K562 (cell line): ENCODE measurements at regions not wholly inside any gene's neighbourhood (a gene's known extent, or its start where the extent isn't known, plus 50 kb on each side); places are given as distances from the start of the nearest gene placed in this dataset.
A peak's percentile ranks its signal among the peaks of the same experiment; 100 is the strongest.

Experiments
- ATAC-seq: fragments of 200-7000 bp; cut with Tn5 transposase; 3 replicates; pipeline ENCODE4 v1.9.1; 2020; ENCODE audit warnings: moderate library complexity
- BruUV-seq: library from RNA; stranded (reverse); fragments of 400-500 nt; replicated peaks from 2 replicates; lab custom pipeline; 2021; lab: Mats Ljungman, UMichigan
- CTCF ChIA-PET: fragments of 300-600 bp; formaldehyde crosslinking; extraction: SDS; loops from one replicate; lab custom pipeline; 2021; ENCODE audit warnings: low intra/inter-chr PET ratio; lab: Yijun Ruan, JAX
- POLR2A ChIA-PET: fragments of 300-600, 350-650 bp; sonication (Branson Sonifier 250); formaldehyde crosslinking; extraction: SDS; loops from one replicate; lab custom pipeline; 2021; ENCODE audit warnings: antibody characterized with exemption, inconsistent platforms; lab: Yijun Ruan, JAX
- DNase-seq, 4 experiments: peaks; one replicate each; pipeline versions ENCODE4 v3.0.0 to v3.0.0-alpha.2; 2011 to 2018; ENCODE audit warnings: low spot score in 3 of 4, mixed read lengths in 3 of 4; ENCODE audit errors: extremely low read depth in 1 of 4
- FAIRE-seq: peaks from 2 replicates; lab custom pipeline; 2011; peaks lifted over from hg19 to GRCh38; lab: Jason Lieb, UNC
- H2AFZ ChIP-seq: 2 replicates; pipeline ENCODE4 v1.6.0; 2011; ENCODE audit warnings: low read depth, low read length, control low read depth, inconsistent platforms
- H3K27ac ChIP-seq: fragments of 200-600 bp; 3 replicates; pipeline ENCODE4 v1.8.0; 2011; ENCODE audit warnings: low read depth, mild to moderate bottlenecking, control low read depth, inconsistent platforms, low read length, moderate library complexity, mixed read lengths; ENCODE audit errors: extremely low read depth
- H3K27me3 ChIP-seq, 2 experiments: fragments of 300-600 bp in 1 of 2; 2 replicates in 1 of 2; 3 replicates in 1 of 2; pipeline versions ENCODE4 v1.6.0 to v1.8.0; 2011; ENCODE audit warnings: inconsistent platforms in 2 of 2, low read length in 2 of 2, mild to moderate bottlenecking in 1 of 2, mixed read lengths in 1 of 2, moderate library complexity in 1 of 2; ENCODE audit not compliant: control insufficient read depth in 2 of 2, insufficient read depth in 2 of 2
- H3K36me3 ChIP-seq: fragments of 300-600 bp; 3 replicates; pipeline ENCODE4 v1.8.0; 2011; ENCODE audit warnings: mild to moderate bottlenecking, low read length, inconsistent platforms; ENCODE audit not compliant: control insufficient read depth, insufficient read depth
- H3K4me1 ChIP-seq, 2 experiments: fragments of 200-600 bp in 1 of 2; replicated peaks in 1 of 2; 2 replicates in 1 of 2; 3 replicates in 1 of 2; pipeline versions ENCODE4 v1.5.1 to v1.8.0; 2011; ENCODE audit warnings: inconsistent platforms in 2 of 2, low read length in 2 of 2, mild to moderate bottlenecking in 1 of 2, mixed read lengths in 1 of 2, moderate library complexity in 1 of 2; ENCODE audit not compliant: control insufficient read depth in 2 of 2, insufficient read depth in 2 of 2
- H3K4me2 ChIP-seq: 2 replicates; pipeline ENCODE4 v1.6.1; 2011; ENCODE audit warnings: low read length, control low read depth, inconsistent platforms, mixed read lengths; ENCODE audit not compliant: insufficient read depth
- H3K4me3 ChIP-seq: fragments of 200-600 bp; sonication (generic), shearing (Covaris generic); 2 replicates; pipeline ENCODE4 v1.5.1; 2016; ENCODE audit warnings: control low read depth, inconsistent platforms
- H3K79me2 ChIP-seq: fragments of 200-600 bp; 3 replicates; pipeline ENCODE4 v1.8.0; 2011; ENCODE audit warnings: low read length, inconsistent platforms; ENCODE audit not compliant: control insufficient read depth, insufficient read depth
- H3K9ac ChIP-seq, 2 experiments: 2 replicates each; pipeline versions ENCODE4 v1.6.0 to v1.6.1; 2011; ENCODE audit warnings: low read depth in 2 of 2, low read length in 2 of 2, control low read depth in 1 of 2, inconsistent platforms in 1 of 2, mild to moderate bottlenecking in 1 of 2, mixed read lengths in 1 of 2; ENCODE audit not compliant: insufficient read depth in 1 of 2
- H3K9me1 ChIP-seq: one replicate; pipeline ENCODE4 v1.6.0; 2011; ENCODE audit warnings: inconsistent platforms, mild to moderate bottlenecking, low read length, moderate library complexity; ENCODE audit not compliant: control insufficient read depth, insufficient read depth
- H3K9me3 ChIP-seq: replicated peaks from 2 replicates; pipeline ENCODE4 v1.5.1; 2011; ENCODE audit warnings: low read depth, low read length, inconsistent platforms; ENCODE audit not compliant: control insufficient read depth, insufficient read depth
- H4K20me1 ChIP-seq: replicated peaks from 2 replicates; pipeline ENCODE4 v1.6.1; 2011; ENCODE audit warnings: low read length, inconsistent platforms, mixed read lengths; ENCODE audit not compliant: control insufficient read depth, insufficient read depth
- CXXC5 ChIP-seq: fragments of 250-450 bp; sonication (Bioruptor Pico); IDR thresholded peaks from 2 replicates; pipeline ENCODE4 v1.8.0; 2022; ENCODE audit warnings: inconsistent platforms, mild to moderate bottlenecking, moderate library complexity
- FUS ChIP-seq: fragments of 200-400 bp; formaldehyde crosslinking; optimal IDR thresholded peaks from 2 replicates; pipeline ENCODE3; 2017; ENCODE audit warnings: low read depth, low read length
- HDAC1 ChIP-seq, 2 experiments: fragments of 450-650 bp; IDR thresholded peaks; 2 replicates each; pipeline ENCODE4 v1.6.1; 2016 to 2017; ENCODE audit warnings: inconsistent platforms in 1 of 2, mild to moderate bottlenecking in 1 of 2, moderate library complexity in 1 of 2
- HOXB6 ChIP-seq: fragments of 250-450 bp; sonication (Bioruptor Pico); IDR thresholded peaks from 2 replicates; pipeline ENCODE4 v1.5.1; 2022; ENCODE audit warnings: mild to moderate bottlenecking, borderline replicate concordance
- KLF13 ChIP-seq: fragments of 450-650 bp; IDR thresholded peaks from 2 replicates; pipeline ENCODE4 v1.6.1; 2016; ENCODE audit warnings: missing genetic modification characterization, low read depth, mild to moderate bottlenecking, missing compliant biosample characterization, moderate library complexity, borderline replicate concordance
- MAX ChIP-seq: sonication (generic); formaldehyde crosslinking; IDR thresholded peaks from 2 replicates; pipeline ENCODE4 v1.9.0; 2022; ENCODE audit warnings: mild to moderate bottlenecking, missing genetic modification reagents
- SNRNP70 ChIP-seq: fragments of 200-400 bp; formaldehyde crosslinking; optimal IDR thresholded peaks from 2 replicates; pipeline ENCODE3; 2017; ENCODE audit warnings: low read depth, low read length
- WGBS: fragments of 100-300 bp; shearing (Covaris generic); methylation state at CpG from one replicate; pipeline ENCODE4 v1.1.6; 2016; ENCODE audit warnings: low coverage, mixed read lengths; ENCODE audit not compliant: insufficient coverage; ENCODE audit errors: missing lambda C conversion rate; 5-methylcytosine and 5-hydroxymethylcytosine counted together
- in situ Hi-C: fragments of 300-500 bp; cut with MboI; formaldehyde crosslinking; loops from 4 replicates; pipeline ENCODE4 v1.15.0; 2018; ENCODE audit warnings: inconsistent platforms, mixed read lengths
- intact Hi-C: fragments of 100-400 bp; cut with micrococcal nuclease; formaldehyde crosslinking; loops from 2 replicates; pipeline ENCODE4 v1.14.2; 2022
- TF ChIP-seq, protein P1 (sequence below), 3 experiments: fragments of 200-800 bp in 1 of 3; sonication (Bioruptor generic) in 1 of 3; sonication (generic) in 1 of 3; formaldehyde crosslinking in 1 of 3; IDR thresholded peaks; 2 replicates each; pipeline versions ENCODE4 v1.6.1 to v1.8.0; 2016 to 2022; ENCODE audit warnings: mild to moderate bottlenecking in 2 of 3, missing compliant biosample characterization in 2 of 3, missing genetic modification characterization in 2 of 3, missing genetic modification reagents in 1 of 3
- TF ChIP-seq, protein P2 (sequence below): fragments of 250-450 bp; sonication (Bioruptor Pico); IDR thresholded peaks from 2 replicates; pipeline ENCODE4 v1.4.0; 2020; ENCODE audit warnings: borderline replicate concordance
- TF ChIP-seq, protein P3 (sequence below): IDR thresholded peaks from 2 replicates; pipeline ENCODE4 v1.6.1; 2016; ENCODE audit warnings: missing genetic modification characterization, missing compliant biosample characterization
- TF ChIP-seq, protein P4 (sequence below): sonication (generic); formaldehyde crosslinking; IDR thresholded peaks from 2 replicates; pipeline ENCODE4 v1.8.0; 2022; ENCODE audit warnings: mild to moderate bottlenecking, missing genetic modification reagents

GRCh38 chr12:132429946-132430643, 59.9 kb upstream of the FBRSL1 start:
- FAIRE-seq (no peak), DNase-seq (peak; percentile 49 to 80 (median 64)), ATAC-seq (peak; percentile 83)
- peaks cover 1% of the 10 kb centered on the region for H3K9me3 ChIP-seq
- no peaks in the 10 kb centered on the region for H3K36me3 ChIP-seq
- intact Hi-C loops (no loop called here), in situ Hi-C loops (no loop called here)
- no peaks in the 10 kb centered on the region for H3K79me2 ChIP-seq
- no peak overlapping the region for H3K4me2 ChIP-seq
- H2AFZ ChIP-seq, result no peak overlapping the region
- CTCF ChIA-PET, result no interaction called here
- POLR2A ChIA-PET, result interaction anchor here (1.1 kb wide), 1 partner anchor 16 kb away, joined by 6 read pairs; no protein-coding TSS in a partner anchor
- H3K9me1 ChIP-seq, result no peaks in the 10 kb centered on the region
- H3K4me3 ChIP-seq, result no peak overlapping the region
- H3K4me1 ChIP-seq, result peaks cover 2 to 52% of the 10 kb centered on the region in 2 experiments; a peak in 4 of 5 replicates
- WGBS, result 5% methylated on average over 18 of the region's 25 CpGs
- H3K9ac ChIP-seq, result 0 out of 4 replicates have a peak overlapping the region, but pooled peaks of 1 of the 2 experiments have one; percentile 3
- no peak overlapping the region for H3K27ac ChIP-seq
- H4K20me1 ChIP-seq, result no peaks in the 10 kb centered on the region; the same call in none of the 2 replicates
- no TSS peak for BruUV-seq
- peaks cover 45 to 91% of the 10 kb centered on the region in 2 experiments for H3K27me3 ChIP-seq
- TF ChIP-seq, protein P1, sequence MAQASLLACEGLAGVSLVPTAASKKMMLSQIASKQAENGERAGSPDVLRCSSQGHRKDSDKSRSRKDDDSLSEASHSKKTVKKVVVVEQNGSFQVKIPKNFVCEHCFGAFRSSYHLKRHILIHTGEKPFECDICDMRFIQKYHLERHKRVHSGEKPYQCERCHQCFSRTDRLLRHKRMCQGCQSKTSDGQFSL (CRISPR knock-in tag; IDR thresholded peaks at IDR 0.05), result peak; percentile 69; the same call in 1 of the 2 replicates
- TF ChIP-seq, protein P1 (tag; IDR thresholded peaks at IDR 0.05), result no peak
- TF ChIP-seq HDAC1 (IDR thresholded peaks at IDR 0.05) (no peak), SNRNP70 (no peak), MAX (CRISPR knock-in tag) (peak; percentile 16; the same call in 1 of the 2 replicates), CXXC5 (CRISPR knock-in tag) (0 out of 2 replicates have a peak, but pooled peaks have one; percentile 23), FUS (no peak), KLF13 (tag) (peak; percentile 83; the same call in 1 of the 2 replicates), HOXB6 (CRISPR knock-in tag) (no peak)
- TF ChIP-seq, protein P2, sequence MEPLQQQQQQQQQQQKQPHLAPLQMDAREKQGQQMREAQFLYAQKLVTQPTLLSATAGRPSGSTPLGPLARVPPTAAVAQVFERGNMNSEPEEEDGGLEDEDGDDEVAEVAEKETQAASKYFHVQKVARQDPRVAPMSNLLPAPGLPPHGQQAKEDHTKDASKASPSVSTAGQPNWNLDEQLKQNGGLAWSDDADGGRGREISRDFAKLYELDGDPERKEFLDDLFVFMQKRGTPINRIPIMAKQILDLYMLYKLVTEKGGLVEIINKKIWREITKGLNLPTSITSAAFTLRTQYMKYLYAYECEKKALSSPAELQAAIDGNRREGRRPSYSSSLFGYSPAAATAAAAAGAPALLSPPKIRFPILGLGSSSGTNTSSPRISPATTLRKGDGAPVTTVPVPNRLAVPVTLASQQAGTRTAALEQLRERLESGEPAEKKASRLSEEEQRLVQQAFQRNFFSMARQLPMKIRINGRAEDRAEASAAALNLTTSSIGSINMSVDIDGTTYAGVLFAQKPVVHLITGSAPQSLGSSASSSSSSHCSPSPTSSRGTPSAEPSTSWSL (CRISPR knock-in tag), result no peak
- TF ChIP-seq, protein P3, sequence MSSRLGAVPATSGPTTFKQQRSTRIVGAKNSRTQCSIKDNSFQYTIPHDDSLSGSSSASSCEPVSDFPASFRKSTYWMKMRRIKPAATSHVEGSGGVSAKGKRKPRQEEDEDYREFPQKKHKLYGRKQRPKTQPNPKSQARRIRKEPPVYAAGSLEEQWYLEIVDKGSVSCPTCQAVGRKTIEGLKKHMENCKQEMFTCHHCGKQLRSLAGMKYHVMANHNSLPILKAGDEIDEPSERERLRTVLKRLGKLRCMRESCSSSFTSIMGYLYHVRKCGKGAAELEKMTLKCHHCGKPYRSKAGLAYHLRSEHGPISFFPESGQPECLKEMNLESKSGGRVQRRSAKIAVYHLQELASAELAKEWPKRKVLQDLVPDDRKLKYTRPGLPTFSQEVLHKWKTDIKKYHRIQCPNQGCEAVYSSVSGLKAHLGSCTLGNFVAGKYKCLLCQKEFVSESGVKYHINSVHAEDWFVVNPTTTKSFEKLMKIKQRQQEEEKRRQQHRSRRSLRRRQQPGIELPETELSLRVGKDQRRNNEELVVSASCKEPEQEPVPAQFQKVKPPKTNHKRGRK (tag), result no peak
- TF ChIP-seq, protein P4, sequence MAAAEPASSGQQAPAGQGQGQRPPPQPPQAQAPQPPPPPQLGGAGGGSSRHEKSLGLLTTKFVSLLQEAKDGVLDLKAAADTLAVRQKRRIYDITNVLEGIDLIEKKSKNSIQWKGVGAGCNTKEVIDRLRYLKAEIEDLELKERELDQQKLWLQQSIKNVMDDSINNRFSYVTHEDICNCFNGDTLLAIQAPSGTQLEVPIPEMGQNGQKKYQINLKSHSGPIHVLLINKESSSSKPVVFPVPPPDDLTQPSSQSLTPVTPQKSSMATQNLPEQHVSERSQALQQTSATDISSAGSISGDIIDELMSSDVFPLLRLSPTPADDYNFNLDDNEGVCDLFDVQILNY (CRISPR knock-in tag), result no peak
